ENCODE measurements at regions not wholly inside any gene's neighbourhood (a gene's known extent, or its start where the extent isn't known, plus 50 kb on each side); places are given as distances from the start of the nearest gene placed in this dataset.
A peak's percentile ranks its signal among the peaks of the same experiment; 100 is the strongest.

- in situ Hi-C loops (cut with MboI; ENCODE audit: low sequenced_read_pairs in 4 of 4) (loop anchor here in 1 of 4 donors (10.0 kb wide), 1 partner anchor 80 kb away; no protein-coding TSS in a partner anchor), intact Hi-C loops (cut with DNase I; ENCODE audit: low total_unique reads) (loop anchor here (5.0 kb wide), 2 partner anchors 198 to 212 kb away; partner anchors contain the start of gene CD46)
- no peaks in the 10 kb centered on the region for H3K27me3 ChIP-seq
- no peak for DNase-seq
- TF ChIP-seq CTCF (IDR thresholded peaks at IDR 0.05 in 4 of 5, conservative IDR thresholded peaks at IDR 0.05 in 1 of 5) (no peak), POLR2A (IDR thresholded peaks at IDR 0.05) (no peak)
- no peaks in the 10 kb centered on the region for H3K9me3 ChIP-seq
- ATAC-seq: no peak
- no peaks in the 10 kb centered on the region for H3K36me3 ChIP-seq
- peak overlapping the region; percentile 86 to 97 (median 94) for H3K27ac ChIP-seq
- H3K4me1 ChIP-seq: peaks cover 32 to 43% of the 10 kb centered on the region in 2 donors
- H3K4me3 ChIP-seq: peak overlapping the region; percentile 36 to 95 (median 67)
Measured at GRCh38 chr1:207964195-207964966, 53.5 kb upstream of the CD34 start.

- H3K4me3 ChIP-seq: peak overlapping the region; percentile 61 to 95 (median 67)
- peak overlapping the region; percentile 86 to 97 (median 94) for H3K27ac ChIP-seq
- ATAC-seq (peak; percentile 53 to 68), DNase-seq (peak; percentile 71 to 87)
- peaks cover 34 to 47% of the 10 kb centered on the region in 2 donors for H3K4me1 ChIP-seq
- intact Hi-C loops (cut with DNase I; ENCODE audit: low total_unique reads) (loop anchor here (1.0 to 5.0 kb wide), 5 partner anchors 66 to 211 kb away; partner anchors contain the start of gene CD46), in situ Hi-C loops (cut with MboI; ENCODE audit: low sequenced_read_pairs in 4 of 4) (loop anchor here in 1 of 4 donors (10.0 kb wide), 1 partner anchor 79 kb away; no protein-coding TSS in a partner anchor)
- no peaks in the 10 kb centered on the region for H3K36me3 ChIP-seq
- TF ChIP-seq CTCF (IDR thresholded peaks at IDR 0.05 in 4 of 5, conservative IDR thresholded peaks at IDR 0.05 in 1 of 5) (peak; percentile 92 to 100 (median 100)), POLR2A (IDR thresholded peaks at IDR 0.05) (peak; percentile 70 to 75)
- no peaks in the 10 kb centered on the region for H3K9me3 ChIP-seq
- H3K27me3 ChIP-seq: no peaks in the 10 kb centered on the region
Measured at GRCh38 chr1:207963427-207964194, 52.7 kb upstream of the CD34 start.

- intact Hi-C loops (cut with DNase I; ENCODE audit: low total_unique reads) (loop anchor here (1.0 to 5.0 kb wide), 6 partner anchors 66 to 281 kb away; partner anchors contain the start of genes CD46 and PLXNA2), in situ Hi-C loops (cut with MboI; ENCODE audit: low sequenced_read_pairs in 4 of 4) (loop anchor here in 1 of 4 donors (10.0 kb wide), 1 partner anchor 78 kb away; no protein-coding TSS in a partner anchor)
- peak; percentile 30 to 52 for DNase-seq
- peaks cover 39 to 53% of the 10 kb centered on the region in 2 donors for H3K4me1 ChIP-seq
- peak; percentile 6 to 13 for ATAC-seq
- H3K27ac ChIP-seq: peak overlapping the region; percentile 86 to 97 (median 94)
- no peaks in the 10 kb centered on the region for H3K9me3 ChIP-seq
- H3K4me3 ChIP-seq: peak overlapping the region; percentile 61 to 95 (median 67)
- TF ChIP-seq POLR2A (IDR thresholded peaks at IDR 0.05): no peak
- no peak for TF ChIP-seq CTCF (IDR thresholded peaks at IDR 0.05 in 4 of 5, conservative IDR thresholded peaks at IDR 0.05 in 1 of 5)
- H3K36me3 ChIP-seq: no peaks in the 10 kb centered on the region
- H3K27me3 ChIP-seq: no peaks in the 10 kb centered on the region
Measured at GRCh38 chr1:207962716-207963426, 51.9 kb upstream of the CD34 start.

Measured in gastrocnemius medialis (tissue), 4 donors.